ENCODE measurements at regions not wholly inside any gene's neighbourhood (a gene's known extent, or its start where the extent isn't known, plus 50 kb on each side); places are given as distances from the start of the nearest gene placed in this dataset.

DNA sequence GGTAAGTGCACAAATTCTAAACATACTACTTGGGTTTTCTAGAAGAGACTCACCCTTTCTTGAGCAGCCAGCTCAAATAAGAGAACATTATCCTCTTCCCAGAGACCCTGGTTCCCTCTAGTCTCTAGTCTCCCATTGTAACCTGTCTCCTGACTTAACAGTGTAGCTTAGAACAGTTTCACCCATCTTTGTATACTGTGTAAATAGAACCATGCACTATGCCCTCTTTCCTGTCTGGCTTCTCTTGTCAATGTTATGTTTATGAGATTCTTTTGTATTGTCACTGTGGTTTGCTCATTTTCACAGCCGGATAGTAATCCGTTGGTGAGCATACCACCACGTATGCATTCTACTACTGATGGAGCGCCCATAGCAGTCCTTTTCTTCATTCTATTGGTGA lies 227.4 kb upstream of the PLPP4 start:
- TF ChIP-seq, protein P1, sequence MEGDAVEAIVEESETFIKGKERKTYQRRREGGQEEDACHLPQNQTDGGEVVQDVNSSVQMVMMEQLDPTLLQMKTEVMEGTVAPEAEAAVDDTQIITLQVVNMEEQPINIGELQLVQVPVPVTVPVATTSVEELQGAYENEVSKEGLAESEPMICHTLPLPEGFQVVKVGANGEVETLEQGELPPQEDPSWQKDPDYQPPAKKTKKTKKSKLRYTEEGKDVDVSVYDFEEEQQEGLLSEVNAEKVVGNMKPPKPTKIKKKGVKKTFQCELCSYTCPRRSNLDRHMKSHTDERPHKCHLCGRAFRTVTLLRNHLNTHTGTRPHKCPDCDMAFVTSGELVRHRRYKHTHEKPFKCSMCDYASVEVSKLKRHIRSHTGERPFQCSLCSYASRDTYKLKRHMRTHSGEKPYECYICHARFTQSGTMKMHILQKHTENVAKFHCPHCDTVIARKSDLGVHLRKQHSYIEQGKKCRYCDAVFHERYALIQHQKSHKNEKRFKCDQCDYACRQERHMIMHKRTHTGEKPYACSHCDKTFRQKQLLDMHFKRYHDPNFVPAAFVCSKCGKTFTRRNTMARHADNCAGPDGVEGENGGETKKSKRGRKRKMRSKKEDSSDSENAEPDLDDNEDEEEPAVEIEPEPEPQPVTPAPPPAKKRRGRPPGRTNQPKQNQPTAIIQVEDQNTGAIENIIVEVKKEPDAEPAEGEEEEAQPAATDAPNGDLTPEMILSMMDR (IDR thresholded peaks at IDR 0.05): no peak
- TF ChIP-seq POLR2A (IDR thresholded peaks at IDR 0.05) (no peak), POLR2AphosphoS5 (IDR thresholded peaks at IDR 0.05; ENCODE audit: insufficient read depth in 1 of 2, low read depth in 1 of 2) (no peak)
